Ureter (tissue), 1 donor: ENCODE measurements at regions not wholly inside any gene's neighbourhood (a gene's known extent, or its start where the extent isn't known, plus 50 kb on each side); places are given as distances from the start of the nearest gene placed in this dataset.
"Not testable (repeated sequence)": the region's sequence is repeated elsewhere in the genome, so short reads cannot be mapped to it uniquely, and the experiment has no call there.

Source experiments
- DNase-seq: peaks from one replicate; pipeline ENCODE4 v3.0.0-alpha.2; 2020; ENCODE audit warnings: low spot score
- donor health status: DM: yes; HTN: yes; CAD: no.

- not testable (repeated sequence) for DNase-seq
Measured at GRCh38 chr12:37441371-37441770, 875.2 kb upstream of the ALG10B start.

GRCh38 chr12:37455646-37456045, 860.9 kb upstream of the ALG10B start:
- not testable (repeated sequence) for DNase-seq

GRCh38 chr12:37497939-37498338, 818.6 kb upstream of the ALG10B start:
- DNase-seq, result not testable (repeated sequence)

- DNase-seq, result not testable (repeated sequence)
Measured at GRCh38 chr12:37510256-37510655, 806.3 kb upstream of the ALG10B start.

DNA sequence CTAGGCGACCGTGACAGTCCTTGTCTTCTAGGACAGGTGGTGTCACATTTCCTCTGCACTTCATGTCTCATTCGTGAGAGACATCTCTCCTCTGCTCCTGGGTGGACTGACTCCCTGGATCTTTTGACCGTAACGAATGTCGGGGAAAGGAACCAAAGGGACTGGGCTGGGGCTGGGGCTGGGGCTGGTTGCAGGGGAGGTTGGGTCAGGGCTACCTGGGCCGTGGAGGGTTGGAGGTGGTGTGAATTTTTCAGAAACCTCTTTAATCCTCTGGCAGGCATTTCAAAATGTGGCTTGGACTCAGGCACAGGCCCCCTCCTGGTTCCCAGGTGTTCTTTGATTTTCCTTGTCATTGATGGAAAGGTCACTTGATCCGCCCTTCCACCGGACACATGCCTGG, 776.0 kb upstream of the ALG10B start:
- not testable (repeated sequence) for DNase-seq

GRCh38 chr12:37541356-37541755, 775.2 kb upstream of the ALG10B start:
- peak; percentile 33 for DNase-seq

DNA sequence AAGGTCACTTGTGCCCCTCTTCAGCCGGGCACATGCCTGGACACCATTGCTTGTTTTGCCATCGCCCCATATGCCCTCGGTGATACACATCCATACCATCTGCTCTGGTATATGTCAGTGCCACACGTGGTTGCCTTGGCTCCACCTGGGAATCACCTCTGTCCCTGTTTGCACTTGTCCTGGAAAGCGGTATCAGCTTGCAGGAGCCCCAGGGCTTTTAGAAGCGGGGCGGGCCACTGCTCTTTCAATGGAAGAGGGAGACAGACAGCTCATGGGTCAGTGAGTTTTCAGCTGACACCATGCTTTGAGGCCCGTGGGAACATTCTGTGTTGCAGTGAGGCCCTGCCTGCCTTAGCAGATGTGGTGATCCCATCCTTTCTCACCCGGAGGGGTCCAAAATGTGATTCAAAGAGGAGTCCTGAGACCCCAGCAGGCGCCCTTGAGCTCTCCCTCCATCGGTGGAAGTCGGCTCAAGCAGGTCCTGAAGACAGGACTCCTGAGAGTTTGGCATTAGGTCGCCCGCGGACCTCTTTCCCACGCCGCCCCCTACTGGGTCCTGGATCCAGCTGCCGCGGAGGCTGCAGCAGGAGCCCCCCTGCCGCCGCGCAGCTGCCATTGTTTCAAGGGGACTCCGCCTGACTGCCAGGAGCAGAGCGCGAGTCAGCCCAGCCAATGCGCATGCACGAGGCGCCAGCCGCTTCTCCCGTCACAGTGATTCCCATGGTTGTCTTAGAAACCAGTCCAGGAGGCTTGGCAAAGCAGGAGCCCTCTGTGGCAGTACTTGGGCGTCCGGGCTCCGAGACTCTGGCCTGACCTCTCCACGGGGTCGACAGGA, 773.2 kb upstream of the ALG10B start:
- DNase-seq, result peak; percentile 34

DNA sequence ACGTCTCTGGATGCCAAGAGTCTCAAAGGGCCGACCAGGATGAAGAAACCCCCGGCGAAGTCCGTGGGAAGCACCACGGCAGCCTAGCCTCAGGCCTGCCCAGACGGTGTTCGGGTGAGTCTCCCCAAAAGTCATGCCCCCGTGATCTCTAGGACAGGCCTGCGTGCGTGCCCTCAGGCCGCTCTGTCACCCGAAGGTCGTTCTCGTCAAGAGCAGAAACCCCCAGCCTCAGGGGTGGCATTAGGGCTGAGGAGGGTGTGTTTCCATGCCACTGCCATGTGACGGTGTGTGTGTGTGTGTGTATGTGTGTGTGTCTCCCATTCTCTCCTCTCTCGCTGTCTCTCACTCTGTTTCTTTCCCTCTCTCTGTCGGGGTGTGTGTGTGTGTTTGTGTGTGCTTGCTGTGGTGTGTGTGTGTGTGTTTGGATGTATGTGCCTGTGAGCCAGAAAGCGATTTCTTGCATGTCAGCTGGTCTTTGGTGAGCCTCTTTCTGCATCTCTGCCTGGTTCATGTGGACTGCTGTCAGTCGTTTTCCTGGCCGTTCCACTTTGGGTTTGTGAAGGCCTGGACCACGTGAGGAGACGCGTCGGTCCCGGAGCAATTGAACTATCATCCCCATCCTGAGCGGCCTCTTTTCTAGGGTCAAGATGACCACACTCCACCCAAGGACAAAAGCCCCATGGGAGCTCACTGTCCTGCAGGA, 772.5 kb upstream of the ALG10B start:
- DNase-seq, result peak; percentile 30

DNA sequence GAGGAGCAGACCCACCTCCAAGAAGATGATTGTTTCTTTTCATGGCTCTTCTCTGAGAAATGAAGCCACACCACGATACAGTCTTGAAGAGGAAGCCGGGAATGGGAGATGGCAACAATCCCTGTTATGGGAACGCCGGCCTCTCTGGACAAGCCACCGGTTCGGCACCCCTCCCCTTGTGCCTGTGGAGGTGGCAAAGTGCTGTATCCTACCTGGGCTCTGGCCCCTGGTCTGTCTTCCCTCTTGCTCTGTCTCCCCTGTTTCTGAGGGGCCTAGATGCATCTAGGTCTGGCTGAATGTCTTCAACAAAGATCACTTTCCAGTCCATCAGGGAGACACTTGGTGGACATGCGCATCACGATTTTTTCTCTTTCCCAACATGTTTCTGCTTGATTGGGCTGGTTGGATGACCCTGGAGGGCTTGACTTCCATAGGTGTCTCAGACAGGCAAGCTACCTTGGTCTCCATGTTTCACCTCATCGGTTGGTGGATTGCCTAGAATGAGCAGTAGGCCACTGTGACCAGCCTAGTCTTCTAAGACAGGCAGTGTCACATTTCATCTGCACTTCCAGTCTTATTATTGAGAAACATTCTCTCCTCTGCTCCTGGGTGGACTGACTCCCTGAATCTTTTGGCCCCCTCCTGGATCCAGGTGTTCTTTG, 771.8 kb upstream of the ALG10B start:
- not testable (repeated sequence) for DNase-seq

GRCh38 chr12:37545759-37546158, 770.8 kb upstream of the ALG10B start:
- DNase-seq, result no peak

- peak; percentile 15 for DNase-seq
Measured at GRCh38 chr12:37546206-37546605, 770.4 kb upstream of the ALG10B start.

GRCh38 chr12:37546901-37547475, 769.6 kb upstream of the ALG10B start:
- DNase-seq, result no peak

DNA sequence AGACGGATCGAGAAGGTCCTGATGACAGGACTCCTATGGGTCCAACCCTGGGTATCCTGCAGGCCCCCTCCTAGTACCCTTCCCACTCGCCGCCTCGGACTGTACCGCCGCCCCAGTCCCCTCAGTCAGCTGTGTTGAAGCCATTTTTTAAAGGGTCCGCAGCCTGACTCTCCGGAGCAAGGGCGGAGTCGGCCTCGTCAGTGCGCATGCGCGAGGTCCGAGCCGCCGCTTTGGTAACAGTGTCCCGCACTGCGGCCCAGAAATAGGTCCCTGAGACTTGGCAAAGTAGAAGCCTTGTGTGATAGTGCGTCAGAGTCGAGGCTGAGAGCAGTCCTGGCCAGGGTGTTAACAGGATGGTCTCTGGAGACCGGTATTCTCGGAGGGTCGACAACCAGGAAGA, 769.0 kb upstream of the ALG10B start:
- DNase-seq, result no peak

GRCh38 chr12:37548266-37548805, 768.2 kb upstream of the ALG10B start:
- DNase-seq, result no peak

DNA sequence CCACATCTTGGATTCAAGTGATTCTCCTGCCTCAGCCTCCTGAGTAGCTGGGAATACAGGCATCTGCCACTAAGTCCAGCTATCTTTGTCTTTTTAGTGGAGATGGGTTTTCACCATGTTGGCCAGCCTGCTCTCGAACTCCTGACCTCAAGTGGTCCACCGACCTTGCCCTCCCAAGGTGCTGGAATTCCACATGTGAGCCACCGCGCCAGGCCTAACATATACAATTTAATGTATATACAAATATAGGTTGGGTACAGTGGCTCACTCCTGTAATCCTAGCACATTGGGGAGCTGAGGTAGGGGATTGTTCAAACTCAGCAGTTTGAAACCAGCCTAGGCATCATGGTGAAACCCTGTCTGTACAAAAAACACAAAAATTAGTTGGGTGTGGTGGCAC, 759.6 kb upstream of the ALG10B start:
- DNase-seq, result not testable (repeated sequence)

DNA sequence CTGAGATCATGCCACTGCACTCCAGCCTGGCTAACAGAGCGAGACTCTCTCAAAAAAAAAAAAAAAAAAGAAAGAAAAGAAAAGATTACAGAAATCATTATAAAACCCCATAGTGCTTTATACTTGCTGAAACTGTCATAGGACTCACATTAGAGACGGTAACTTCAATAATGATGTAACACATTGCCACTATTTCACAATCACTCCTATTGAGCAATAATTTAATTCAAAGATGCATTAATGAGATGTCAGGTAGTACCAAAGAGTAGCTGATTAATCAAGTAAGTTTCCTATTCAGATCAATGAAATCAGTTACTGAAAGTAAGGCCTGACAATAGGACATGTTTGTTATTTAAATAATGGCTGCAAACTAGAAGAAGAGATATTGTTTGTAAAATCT, 751.5 kb upstream of the ALG10B start:
- DNase-seq, result no peak

GRCh38 chr12:37570547-37570946, 746.0 kb upstream of the ALG10B start:
- not testable (repeated sequence) for DNase-seq
